OCI-LY1 (cell line): ENCODE measurements at regions not wholly inside any gene's neighbourhood (a gene's known extent, or its start where the extent isn't known, plus 50 kb on each side); places are given as distances from the start of the nearest gene placed in this dataset.

Experiments used
- H2AFZ ChIP-seq: fragments of 200-600 bp; sonication (generic), shearing (Covaris generic); 2 replicates; pipeline ENCODE4 v1.6.0; 2014; ENCODE audit warnings: antibody characterized with exemption, mild to moderate bottlenecking, low read length
- H3F3A ChIP-seq: fragments of 200-600 bp; sonication (generic), shearing (Covaris generic); 2 replicates; pipeline ENCODE4 v1.6.0; 2014; ENCODE audit warnings: mild to moderate bottlenecking, antibody characterized with exemption, low read length, moderate library complexity; ENCODE audit not compliant: insufficient read depth
- H3K27ac ChIP-seq: fragments of 200-600 bp; sonication (generic); 2 replicates; pipeline ENCODE4 v1.5.1; 2014; ENCODE audit warnings: low read length, mixed run types, mild to moderate bottlenecking, low read depth; ENCODE audit not compliant: poor library complexity, severe bottlenecking
- H3K27me3 ChIP-seq: fragments of 200-600 bp; sonication (generic); 2 replicates; pipeline ENCODE4 v1.6.0; 2014; ENCODE audit warnings: antibody characterized with exemption, mild to moderate bottlenecking, low read length, moderate library complexity; ENCODE audit not compliant: insufficient read depth
- H3K36me3 ChIP-seq: fragments of 200-600 bp; sonication (generic); 2 replicates; pipeline ENCODE4 v1.6.1; 2014; ENCODE audit warnings: mild to moderate bottlenecking, antibody characterized with exemption, low read length, moderate library complexity, mixed read lengths; ENCODE audit not compliant: insufficient read depth
- H3K4me1 ChIP-seq: fragments of 200-600 bp; sonication (generic); 2 replicates; pipeline ENCODE4 v1.5.1; 2014; ENCODE audit warnings: mild to moderate bottlenecking, low read length, moderate library complexity; ENCODE audit not compliant: insufficient read depth, severe bottlenecking
- H3K4me2 ChIP-seq: fragments of 200-600 bp; sonication (generic), shearing (Covaris generic); 2 replicates; pipeline ENCODE4 v1.6.1; 2014; ENCODE audit warnings: low read length
- H3K4me3 ChIP-seq: fragments of 200-600 bp; sonication (generic); 2 replicates; pipeline ENCODE4 v1.5.1; 2014; ENCODE audit warnings: low read length, low read depth, mild to moderate bottlenecking, mixed read lengths; ENCODE audit not compliant: poor library complexity, severe bottlenecking
- H3K79me2 ChIP-seq: fragments of 200-600 bp; shearing (Covaris generic); 2 replicates; pipeline ENCODE4 v1.6.1; 2016; ENCODE audit warnings: mixed run types, low read length, mixed read lengths; ENCODE audit not compliant: insufficient read depth
- H3K9ac ChIP-seq: fragments of 200-600 bp; sonication (generic), shearing (Covaris generic); 2 replicates; pipeline ENCODE4 v1.6.1; 2014; ENCODE audit warnings: mild to moderate bottlenecking, low read length, mixed read lengths
- H3K9me2 ChIP-seq: fragments of 200-600 bp; sonication (generic), shearing (Covaris generic); 2 replicates; pipeline ENCODE4 v1.6.1; 2014; ENCODE audit warnings: low read depth, mild to moderate bottlenecking, low read length, mixed read lengths
- H3K9me3 ChIP-seq: fragments of 200-600 bp; shearing (Covaris generic); 2 replicates; pipeline ENCODE4 v1.6.1; 2014; ENCODE audit warnings: low read length, mixed read lengths
- H4K20me1 ChIP-seq: fragments of 200-600 bp; sonication (generic), shearing (Covaris generic); 2 replicates; pipeline ENCODE4 v1.6.0; 2016; ENCODE audit warnings: mild to moderate bottlenecking, low read length; ENCODE audit not compliant: insufficient read depth
- CTCF ChIP-seq: fragments of 200-600 bp; sonication (generic), shearing (Covaris generic); IDR thresholded peaks from 2 replicates; pipeline ENCODE4 v1.5.1; 2017; ENCODE audit warnings: mild to moderate bottlenecking, antibody characterized with exemption, low read length, moderate library complexity, mixed read lengths
- EZH2 ChIP-seq: fragments of 200-600 bp; sonication (generic), shearing (Covaris generic); IDR thresholded peaks from 2 replicates; pipeline ENCODE4 v1.8.0; 2017; ENCODE audit warnings: borderline replicate concordance, mixed run types, mild to moderate bottlenecking, antibody characterized with exemption, low read length, moderate library complexity, mixed read lengths

GRCh38 chr4:79181190-79181589, 144.7 kb downstream of the NAA11 start:
- Histone ChIP-seq H3K9ac (no peak overlapping the region), H3K4me1 (no peaks in the 10 kb centered on the region), H3K4me2 (no peak overlapping the region), H3K4me3 (no peak overlapping the region), H3K36me3 (no peaks in the 10 kb centered on the region), H3F3A (no peaks in the 10 kb centered on the region), H3K27ac (no peak overlapping the region), H3K27me3 (no peaks in the 10 kb centered on the region), H3K9me2 (no peaks in the 10 kb centered on the region), H3K79me2 (no peaks in the 10 kb centered on the region), H4K20me1 (no peaks in the 10 kb centered on the region), H3K9me3 (no peaks in the 10 kb centered on the region), H2AFZ (no peak overlapping the region)
- TF ChIP-seq EZH2 (no peak), CTCF (no peak)

GRCh38 chr4:79178760-79179159, 147.1 kb downstream of the NAA11 start:
- H2AFZ ChIP-seq = no peak overlapping the region

GRCh38 chr4:79177388-79177787, 148.5 kb downstream of the NAA11 start:
- H4K20me1 ChIP-seq = no peaks in the 10 kb centered on the region

More at GRCh38 chr4:79178760-79179159, 147.1 kb downstream of the NAA11 start:
- Histone ChIP-seq H3K4me3 (no peak overlapping the region), H3K4me1 (no peaks in the 10 kb centered on the region), H3K4me2 (no peak overlapping the region), H3K9ac (no peak overlapping the region), H3K9me2 (no peaks in the 10 kb centered on the region), H3K27ac (no peak overlapping the region), H3K27me3 (no peaks in the 10 kb centered on the region), H4K20me1 (no peaks in the 10 kb centered on the region), H3F3A (no peaks in the 10 kb centered on the region), H3K36me3 (no peaks in the 10 kb centered on the region), H3K9me3 (no peaks in the 10 kb centered on the region), H3K79me2 (no peaks in the 10 kb centered on the region)
- no peak for TF ChIP-seq EZH2
- no peak for TF ChIP-seq CTCF

More at GRCh38 chr4:79177388-79177787, 148.5 kb downstream of the NAA11 start:
- Histone ChIP-seq H3K4me3 (no peak overlapping the region), H2AFZ (no peak overlapping the region), H3F3A (no peaks in the 10 kb centered on the region), H3K4me1 (no peaks in the 10 kb centered on the region), H3K79me2 (no peaks in the 10 kb centered on the region), H3K36me3 (no peaks in the 10 kb centered on the region), H3K9me2 (no peaks in the 10 kb centered on the region), H3K4me2 (no peak overlapping the region), H3K27me3 (no peaks in the 10 kb centered on the region), H3K27ac (no peak overlapping the region), H3K9me3 (no peaks in the 10 kb centered on the region), H3K9ac (no peak overlapping the region)
- TF ChIP-seq CTCF = no peak
- no peak for TF ChIP-seq EZH2
